IPS-20b (cell line): ENCODE measurements at regions not wholly inside any gene's neighbourhood (a gene's known extent, or its start where the extent isn't known, plus 50 kb on each side); places are given as distances from the start of the nearest gene placed in this dataset.

ENCODE experiments used
- H3K27ac ChIP-seq: one replicate; pipeline ENCODE4 v1.5.1; 2013; ENCODE audit warnings: low read length
- H3K27me3 ChIP-seq: 2 replicates; pipeline ENCODE4 v1.6.1; 2013; ENCODE audit warnings: mild to moderate bottlenecking, low read length, inconsistent platforms; ENCODE audit not compliant: insufficient read depth
- H3K36me3 ChIP-seq: 2 replicates; pipeline ENCODE4 v1.6.1; 2013; ENCODE audit warnings: low read depth, mild to moderate bottlenecking, inconsistent platforms, low read length, moderate library complexity; ENCODE audit not compliant: insufficient read depth
- H3K4me1 ChIP-seq: 2 replicates; pipeline ENCODE4 v1.6.1; 2013; ENCODE audit warnings: mild to moderate bottlenecking, control low read depth, inconsistent platforms, low read length, moderate library complexity; ENCODE audit not compliant: insufficient read depth
- H3K4me3 ChIP-seq: 2 replicates; pipeline ENCODE4 v1.5.1; 2013; ENCODE audit warnings: mild to moderate bottlenecking, low read length, inconsistent platforms
- H3K9ac ChIP-seq: 2 replicates; pipeline ENCODE4 v1.6.1; 2013; ENCODE audit warnings: low read depth, mild to moderate bottlenecking, inconsistent platforms, low read length, moderate library complexity
- H3K9me3 ChIP-seq: 2 replicates; pipeline ENCODE4 v1.6.1; 2013; ENCODE audit warnings: mild to moderate bottlenecking, low read depth, low read length, inconsistent platforms; ENCODE audit not compliant: insufficient read depth

- no peaks in the 10 kb centered on the region for H3K36me3 ChIP-seq
- no peaks in the 10 kb centered on the region for H3K9me3 ChIP-seq
- H3K4me3 ChIP-seq = no peak overlapping the region
- no peaks in the 10 kb centered on the region for H3K4me1 ChIP-seq
- no peaks in the 10 kb centered on the region for H3K27me3 ChIP-seq
- H3K27ac ChIP-seq = no peak overlapping the region
- no peak overlapping the region for H3K9ac ChIP-seq
Measured at GRCh38 chr4:133713340-133713739, 488.2 kb downstream of the PABPC4L start.

GRCh38 chr4:133711817-133712216 lies 489.8 kb downstream of the PABPC4L start:
- Histone ChIP-seq H3K4me1 (no peaks in the 10 kb centered on the region), H3K4me3 (no peak overlapping the region), H3K27me3 (no peaks in the 10 kb centered on the region), H3K27ac (no peak overlapping the region), H3K9me3 (0 out of 2 replicates have a peak, but pooled peaks cover 5% of the 10 kb centered on the region), H3K9ac (no peak overlapping the region), H3K36me3 (no peaks in the 10 kb centered on the region)

- no peaks in the 10 kb centered on the region for H3K4me1 ChIP-seq
- no peak overlapping the region for H3K4me3 ChIP-seq
- no peak overlapping the region for H3K27ac ChIP-seq
- H3K9ac ChIP-seq = no peak overlapping the region
- no peaks in the 10 kb centered on the region for H3K27me3 ChIP-seq
- H3K36me3 ChIP-seq = no peaks in the 10 kb centered on the region
- H3K9me3 ChIP-seq = no peaks in the 10 kb centered on the region
Measured at GRCh38 chr4:133694416-133694815, 507.2 kb downstream of the PABPC4L start.

- H3K27ac ChIP-seq = no peak overlapping the region
- no peaks in the 10 kb centered on the region for H3K27me3 ChIP-seq
- no peaks in the 10 kb centered on the region for H3K4me1 ChIP-seq
- H3K9ac ChIP-seq = no peak overlapping the region
- H3K4me3 ChIP-seq = no peak overlapping the region
- peaks cover 10% of the 10 kb centered on the region; the same call in 1 of the 2 replicates for H3K9me3 ChIP-seq
- no peaks in the 10 kb centered on the region for H3K36me3 ChIP-seq
Measured at GRCh38 chr4:133683967-133684366, 517.6 kb downstream of the PABPC4L start.

GRCh38 chr4:133668061-133668851 lies 519.2 kb downstream of the PCDH10 start:
- H3K9ac ChIP-seq = no peak overlapping the region
- no peaks in the 10 kb centered on the region for H3K27me3 ChIP-seq
- H3K36me3 ChIP-seq = no peaks in the 10 kb centered on the region
- H3K27ac ChIP-seq = no peak overlapping the region
- no peak overlapping the region for H3K4me3 ChIP-seq
- no peaks in the 10 kb centered on the region for H3K4me1 ChIP-seq
- H3K9me3 ChIP-seq = no peaks in the 10 kb centered on the region

GRCh38 chr4:133647206-133647605 lies 498.1 kb downstream of the PCDH10 start:
- Histone ChIP-seq H3K36me3 (no peaks in the 10 kb centered on the region), H3K4me1 (no peaks in the 10 kb centered on the region; the same call in 1 of the 2 replicates), H3K27me3 (no peaks in the 10 kb centered on the region), H3K27ac (no peak overlapping the region), H3K9ac (no peak overlapping the region), H3K4me3 (no peak overlapping the region), H3K9me3 (no peaks in the 10 kb centered on the region)

GRCh38 chr4:133641191-133641590 lies 492.1 kb downstream of the PCDH10 start:
- no peak overlapping the region for H3K27ac ChIP-seq
- peaks cover 3% of the 10 kb centered on the region; the same call in 1 of the 2 replicates for H3K4me1 ChIP-seq
- H3K9me3 ChIP-seq = no peaks in the 10 kb centered on the region
- H3K27me3 ChIP-seq = no peaks in the 10 kb centered on the region
- H3K4me3 ChIP-seq = no peak overlapping the region
- H3K36me3 ChIP-seq = no peaks in the 10 kb centered on the region
- no peak overlapping the region for H3K9ac ChIP-seq

- H3K4me3 ChIP-seq = no peak overlapping the region
- no peak overlapping the region for H3K9ac ChIP-seq
- H3K36me3 ChIP-seq = no peaks in the 10 kb centered on the region
- H3K9me3 ChIP-seq = peaks cover 3% of the 10 kb centered on the region; the same call in 1 of the 2 replicates
- H3K27me3 ChIP-seq = no peaks in the 10 kb centered on the region
- H3K4me1 ChIP-seq = peaks cover 3% of the 10 kb centered on the region; the same call in 1 of the 2 replicates
- no peak overlapping the region for H3K27ac ChIP-seq
Measured at GRCh38 chr4:133638751-133639150, 489.7 kb downstream of the PCDH10 start.

GRCh38 chr4:133637161-133637560 lies 488.1 kb downstream of the PCDH10 start:
- no peak overlapping the region for H3K4me3 ChIP-seq
- peaks cover 3% of the 10 kb centered on the region; the same call in 1 of the 2 replicates for H3K9me3 ChIP-seq
- no peak overlapping the region for H3K9ac ChIP-seq
- H3K4me1 ChIP-seq = peaks cover 3% of the 10 kb centered on the region; the same call in 1 of the 2 replicates
- no peak overlapping the region for H3K27ac ChIP-seq
- H3K36me3 ChIP-seq = no peaks in the 10 kb centered on the region
- no peaks in the 10 kb centered on the region for H3K27me3 ChIP-seq

- H3K36me3 ChIP-seq = no peaks in the 10 kb centered on the region
- H3K4me1 ChIP-seq = peaks cover 13% of the 10 kb centered on the region; the same call in 1 of the 2 replicates
- no peak overlapping the region for H3K9ac ChIP-seq
- no peaks in the 10 kb centered on the region for H3K27me3 ChIP-seq
- no peak overlapping the region for H3K4me3 ChIP-seq
- H3K27ac ChIP-seq = no peak overlapping the region
- H3K9me3 ChIP-seq = no peaks in the 10 kb centered on the region
Measured at GRCh38 chr4:133624744-133625143, 475.6 kb downstream of the PCDH10 start.

GRCh38 chr4:133623847-133624246 lies 474.8 kb downstream of the PCDH10 start:
- Histone ChIP-seq H3K9ac (no peak overlapping the region), H3K27ac (no peak overlapping the region), H3K36me3 (no peaks in the 10 kb centered on the region), H3K4me1 (peaks cover 13% of the 10 kb centered on the region; the same call in 1 of the 2 replicates), H3K9me3 (no peaks in the 10 kb centered on the region), H3K27me3 (no peaks in the 10 kb centered on the region), H3K4me3 (no peak overlapping the region)

GRCh38 chr4:133621628-133622027 lies 472.5 kb downstream of the PCDH10 start:
- Histone ChIP-seq H3K27ac (no peak overlapping the region), H3K4me1 (peaks cover 13% of the 10 kb centered on the region; the same call in 1 of the 2 replicates), H3K27me3 (no peaks in the 10 kb centered on the region), H3K9me3 (no peaks in the 10 kb centered on the region), H3K36me3 (no peaks in the 10 kb centered on the region), H3K9ac (no peak overlapping the region), H3K4me3 (no peak overlapping the region)
